ENCODE measurements at regions not wholly inside any gene's neighbourhood (a gene's known extent, or its start where the extent isn't known, plus 50 kb on each side); places are given as distances from the start of the nearest gene placed in this dataset.

- TF ChIP-seq CTCF (IDR thresholded peaks at IDR 0.05; ENCODE audit: low read length) (no peak), EZH2 (optimal IDR thresholded peaks at IDR 0.05; ENCODE audit: low read depth, low read length) (no peak), EZH2phosphoT487 (IDR thresholded peaks at IDR 0.05; ENCODE audit: low read length) (no peak)
Observed at GRCh38 chr4:170868170-170868569, 778.4 kb upstream of the AADAT start.
